NCI-H1930 (cell line): ENCODE measurements at regions not wholly inside any gene's neighbourhood (a gene's known extent, or its start where the extent isn't known, plus 50 kb on each side); places are given as distances from the start of the nearest gene placed in this dataset.
"Not testable (repeated sequence)": the region's sequence is repeated elsewhere in the genome, so short reads cannot be mapped to it uniquely, and the experiment has no call there.

Experiments used
- DNase-seq, 2 experiments: peaks; one replicate each; lab custom pipeline; 2025; lab: John Stamatoyannopoulos, UW

GRCh38 chr20:11451793-11452291 is 465.9 kb upstream of the BTBD3 start:
- DNase-seq, result no peak

GRCh38 chr20:11452326-11452725 is 465.4 kb upstream of the BTBD3 start:
- no peak for DNase-seq

- DNase-seq, result no peak
These were observed 464.3 kb upstream of the BTBD3 start for GRCh38 chr20:11453430-11453829.

- DNase-seq, result no peak
These were observed 462.5 kb upstream of the BTBD3 start for GRCh38 chr20:11454966-11455799.

GRCh38 chr20:11457488-11457887 is 460.2 kb upstream of the BTBD3 start:
- no peak for DNase-seq

- DNase-seq, result no peak
These were observed 458.4 kb upstream of the BTBD3 start for GRCh38 chr20:11459090-11459890.

GRCh38 chr20:11467436-11467835 is 450.3 kb upstream of the BTBD3 start:
- DNase-seq, result no peak

GRCh38 chr20:11468880-11469279 is 448.8 kb upstream of the BTBD3 start:
- DNase-seq, result no peak

GRCh38 chr20:11469795-11470435 is 447.8 kb upstream of the BTBD3 start:
- DNase-seq, result no peak

- no peak for DNase-seq
These were observed 443.7 kb upstream of the BTBD3 start for GRCh38 chr20:11473983-11474382.

GRCh38 chr20:11483697-11484096 is 434.0 kb upstream of the BTBD3 start:
- DNase-seq, result no peak

- DNase-seq, result no peak
These were observed 433.2 kb upstream of the BTBD3 start for GRCh38 chr20:11484479-11484878.

- DNase-seq, result no peak
These were observed 425.3 kb upstream of the BTBD3 start for GRCh38 chr20:11492386-11492785.

GRCh38 chr20:11492846-11493245 is 424.8 kb upstream of the BTBD3 start:
- DNase-seq, result no peak

GRCh38 chr20:11496380-11496779 is 421.3 kb upstream of the BTBD3 start:
- no peak for DNase-seq

- no peak for DNase-seq
These were observed 420.1 kb upstream of the BTBD3 start for GRCh38 chr20:11497545-11497944.

GRCh38 chr20:11499101-11499634 is 418.5 kb upstream of the BTBD3 start:
- DNase-seq, result no peak

- DNase-seq, result no peak
These were observed 415.6 kb upstream of the BTBD3 start for GRCh38 chr20:11502061-11502460.

GRCh38 chr20:11502671-11503070 is 415.0 kb upstream of the BTBD3 start:
- DNase-seq, result no peak

GRCh38 chr20:11509776-11510175 is 407.9 kb upstream of the BTBD3 start:
- no peak for DNase-seq

- no peak for DNase-seq
These were observed 405.9 kb upstream of the BTBD3 start for GRCh38 chr20:11511821-11512220.

- DNase-seq, result not testable (repeated sequence)
These were observed 404.4 kb upstream of the BTBD3 start for GRCh38 chr20:11513241-11513745.
